ENCODE measurements at regions not wholly inside any gene's neighbourhood (a gene's known extent, or its start where the extent isn't known, plus 50 kb on each side); places are given as distances from the start of the nearest gene placed in this dataset.

- TF ChIP-seq CTCF (conservative IDR thresholded peaks at IDR 0.05; ENCODE audit: low read length): no peak
- DNase-seq (ENCODE audit: low read depth): no peak
- no peak overlapping the region for H3K4me3 ChIP-seq (ENCODE audit: low read length)
Measured at GRCh38 chr20:50401587-50402418, 108.4 kb upstream of the PTPN1 start.

- DNase-seq (ENCODE audit: low read depth): no peak
- TF ChIP-seq CTCF (conservative IDR thresholded peaks at IDR 0.05; ENCODE audit: low read length): no peak
Measured at GRCh38 chr20:50403565-50404418, 106.4 kb upstream of the PTPN1 start.

GRCh38 chr20:50404419-50405234 lies 105.6 kb upstream of the PTPN1 start:
- DNase-seq (ENCODE audit: low read depth): no peak
- H3K4me3 ChIP-seq (ENCODE audit: low read length): no peak overlapping the region
- TF ChIP-seq CTCF (conservative IDR thresholded peaks at IDR 0.05; ENCODE audit: low read length): no peak

More at GRCh38 chr20:50403565-50404418, 106.4 kb upstream of the PTPN1 start:
- H3K4me3 ChIP-seq (ENCODE audit: low read length): no peak overlapping the region

DNA sequence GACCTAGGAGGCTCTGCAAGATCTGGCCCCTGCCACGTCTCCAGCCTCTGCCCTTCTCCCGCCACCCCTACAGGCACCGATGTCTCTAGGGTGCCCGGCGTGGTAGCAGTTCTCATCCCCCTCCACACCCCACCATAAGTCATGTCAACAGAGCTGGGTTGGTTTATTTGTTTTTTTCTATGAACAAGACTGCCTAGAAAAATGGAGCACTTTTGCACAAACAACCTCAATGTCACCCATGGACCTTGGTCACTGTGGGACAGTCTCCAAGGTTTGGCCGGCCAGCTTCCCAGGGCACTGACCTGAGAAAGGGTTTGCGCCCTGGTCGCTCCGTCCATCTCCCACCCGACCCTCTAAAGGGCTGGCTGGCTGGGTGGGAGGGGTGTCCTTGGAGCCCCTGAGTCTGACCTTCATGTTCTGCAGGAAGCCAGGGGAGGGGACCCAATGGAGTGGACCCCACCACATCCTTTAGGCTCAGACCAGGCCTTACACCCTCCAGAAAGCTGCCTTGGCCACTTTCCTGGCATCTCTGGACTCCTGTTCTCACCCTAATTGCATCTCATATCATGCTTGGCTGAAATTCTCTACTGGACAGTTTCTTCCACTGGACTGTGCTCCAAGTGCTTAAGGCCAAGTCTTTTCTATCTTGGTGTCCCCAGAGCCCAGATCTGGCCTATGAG lies 104.8 kb upstream of the PTPN1 start:
- H3K4me3 ChIP-seq (ENCODE audit: low read length): no peak overlapping the region
- TF ChIP-seq CTCF (conservative IDR thresholded peaks at IDR 0.05; ENCODE audit: low read length): no peak
- no peak for DNase-seq (ENCODE audit: low read depth)

DNA sequence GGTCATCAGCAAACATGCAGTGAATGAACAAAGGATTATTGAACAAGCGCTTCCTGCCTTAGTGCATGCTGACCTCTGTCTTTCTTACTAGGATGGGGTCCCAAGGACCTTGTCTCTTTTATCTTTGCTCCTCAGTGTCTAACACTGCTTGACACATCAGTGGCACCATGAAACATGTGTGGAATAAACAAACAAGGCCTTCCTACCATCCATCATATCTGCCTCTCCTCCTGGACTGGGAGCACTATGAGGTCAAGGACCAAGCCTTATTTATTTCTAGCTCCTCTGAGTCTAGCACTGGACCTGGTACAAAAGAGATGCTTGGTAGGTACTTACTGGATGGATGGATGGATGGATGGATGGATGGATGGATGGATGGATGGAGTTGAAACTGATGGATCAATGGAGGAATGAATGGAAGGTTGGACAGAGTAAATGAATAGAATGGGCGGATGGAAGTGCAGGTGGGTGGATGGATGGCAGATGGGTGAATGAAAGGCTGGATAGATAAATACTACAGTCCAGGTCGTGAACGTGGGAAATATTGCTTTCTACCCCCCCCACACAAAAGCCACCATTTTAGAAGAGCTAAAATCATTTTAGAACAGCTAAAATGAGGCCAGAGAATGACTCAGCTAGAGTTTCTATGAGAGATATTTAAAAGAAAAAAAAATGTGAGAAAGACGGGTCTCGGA lies 104.1 kb upstream of the PTPN1 start:
- H3K4me3 ChIP-seq (ENCODE audit: low read length): no peak overlapping the region
- no peak for TF ChIP-seq CTCF (conservative IDR thresholded peaks at IDR 0.05; ENCODE audit: low read length)
- no peak for DNase-seq (ENCODE audit: low read depth)

DNA sequence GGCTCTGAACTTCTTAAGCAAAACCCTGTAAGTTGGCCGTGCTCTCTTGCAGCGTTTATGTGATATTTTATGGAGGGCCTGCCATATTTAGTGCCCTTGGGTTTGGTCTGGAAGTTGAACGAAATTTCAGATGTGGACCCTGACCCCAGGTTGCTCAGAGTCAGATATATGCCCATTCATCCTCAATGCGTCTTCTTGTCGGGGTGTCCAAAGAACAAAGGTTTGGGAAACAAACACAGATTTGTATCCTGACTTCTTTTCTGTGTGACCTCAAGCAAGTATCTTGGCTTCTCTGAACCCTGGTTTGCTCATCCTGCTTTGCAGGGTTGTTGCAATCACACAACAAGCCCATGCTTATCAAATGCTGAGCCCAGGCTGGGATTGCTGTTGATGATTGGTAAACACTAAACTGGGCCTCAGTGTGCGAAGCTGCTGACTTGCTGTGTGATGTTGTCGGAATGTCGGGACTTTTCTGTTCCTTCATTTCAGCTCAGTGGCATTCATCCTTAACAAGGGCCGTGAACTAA lies 103.5 kb upstream of the PTPN1 start:
- no peak for TF ChIP-seq CTCF (conservative IDR thresholded peaks at IDR 0.05; ENCODE audit: low read length)
- no peak for DNase-seq (ENCODE audit: low read depth)

More for the DNA sequence above, 103.5 kb upstream of the PTPN1 start:
- H3K4me3 ChIP-seq (ENCODE audit: low read length): no peak overlapping the region

Data from AG10803 (cell line).